GM12878 (cell line): ENCODE measurements at regions not wholly inside any gene's neighbourhood (a gene's known extent, or its start where the extent isn't known, plus 50 kb on each side); places are given as distances from the start of the nearest gene placed in this dataset.

Experiments
- ATAC-seq: fragments of 200-7000 bp; cut with Tn5 transposase; 3 replicates; pipeline ENCODE4 v1.9.1; 2020; ENCODE audit warnings: mild to moderate bottlenecking, moderate library complexity
- BruUV-seq: library from RNA; stranded (reverse); fragments of 400-500 nt; replicated peaks from 2 replicates; lab custom pipeline; 2021; lab: Mats Ljungman, UMichigan
- CTCF ChIA-PET: fragments of 300-600 bp; sonication (Branson Sonifier 250); formaldehyde crosslinking; extraction: SDS; loops from one replicate; lab custom pipeline; 2021; ENCODE audit warnings: inconsistent platforms; lab: Yijun Ruan, JAX
- POLR2A ChIA-PET: fragments of 350-600 bp; formaldehyde crosslinking; extraction: SDS; loops from one replicate; lab custom pipeline; 2021; ENCODE audit warnings: inconsistent platforms; lab: Charles Lee
- RAD21 ChIA-PET: fragments of 300-600 bp; sonication (Branson Sonifier 250); formaldehyde crosslinking; loops from one replicate; lab custom pipeline; 2023; ENCODE audit warnings: antibody characterized with exemption; ENCODE audit not compliant: unreplicated experiment; lab: Charles Lee
- SMC1A ChIA-PET: fragments of 300-600 bp; sonication (Branson Sonifier 250); formaldehyde crosslinking; loops from one replicate; lab custom pipeline; 2023; ENCODE audit not compliant: unreplicated experiment, uncharacterized antibody; lab: Charles Lee
- DNase-seq: peaks from one replicate; pipeline ENCODE4 v3.0.0-alpha.2; 2011; ENCODE audit warnings: low read depth, low spot score
- FAIRE-seq: peaks from 3 replicates; lab custom pipeline; 2011; peaks lifted over from hg19 to GRCh38; lab: Jason Lieb, UNC
- H2AFZ ChIP-seq: 2 replicates; pipeline ENCODE4 v1.6.0; 2011; ENCODE audit warnings: low read depth, low read length, control low read depth; ENCODE audit not compliant: control insufficient read depth
- H3K27ac ChIP-seq: 2 replicates; pipeline ENCODE4 v1.5.1; 2011; ENCODE audit warnings: control low read depth; ENCODE audit not compliant: control insufficient read depth, insufficient read depth
- H3K27me3 ChIP-seq, 2 experiments: replicated peaks in 1 of 2; 2 replicates each; pipeline versions ENCODE4 v1.6.0 to v1.6.1; 2011; ENCODE audit warnings: low read length in 1 of 2; ENCODE audit not compliant: control insufficient read depth in 2 of 2, insufficient read depth in 2 of 2
- H3K36me3 ChIP-seq, 2 experiments: 2 replicates each; pipeline ENCODE4 v1.5.1; 2011; ENCODE audit warnings: low read length in 1 of 2; ENCODE audit not compliant: control insufficient read depth in 2 of 2, insufficient read depth in 2 of 2
- H3K4me1 ChIP-seq: 2 replicates; pipeline ENCODE4 v1.6.1; 2011; ENCODE audit warnings: mild to moderate bottlenecking, low read length, moderate library complexity, mixed read lengths; ENCODE audit not compliant: control insufficient read depth, insufficient read depth
- H3K4me2 ChIP-seq: 2 replicates; pipeline ENCODE4 v1.6.0; 2011; ENCODE audit warnings: control low read depth; ENCODE audit not compliant: control insufficient read depth, insufficient read depth
- H3K4me3 ChIP-seq: fragments of 200-600 bp; sonication (generic); 2 replicates; pipeline ENCODE4 v1.5.1; 2016
- H3K79me2 ChIP-seq: 2 replicates; pipeline ENCODE4 v1.6.0; 2011; ENCODE audit warnings: low read length; ENCODE audit not compliant: control insufficient read depth, insufficient read depth
- H3K9ac ChIP-seq: 2 replicates; pipeline ENCODE4 v1.8.0; 2011; ENCODE audit warnings: low read length, control low read depth, mixed read lengths; ENCODE audit not compliant: control insufficient read depth, insufficient read depth
- H3K9me3 ChIP-seq: replicated peaks from 3 replicates; pipeline ENCODE4 v1.5.1; 2011; ENCODE audit warnings: mild to moderate bottlenecking, low read length; ENCODE audit not compliant: control insufficient read depth, insufficient read depth
- H4K20me1 ChIP-seq: 2 replicates; pipeline ENCODE4 v1.6.0; 2011; ENCODE audit not compliant: control insufficient read depth, insufficient read depth
- ATF3 ChIP-seq: IDR thresholded peaks from 2 replicates; pipeline ENCODE4 v1.6.1; 2011; ENCODE audit warnings: low read depth, mild to moderate bottlenecking, low read length, moderate library complexity, borderline replicate concordance; ENCODE audit errors: extremely low read depth
- BCL11A ChIP-seq: IDR thresholded peaks from 2 replicates; pipeline ENCODE4 v1.6.1; 2011; ENCODE audit warnings: low read depth, low read length
- CBX3 ChIP-seq: fragments of 200-600 bp; sonication (generic); IDR thresholded peaks from 2 replicates; pipeline ENCODE4 v1.6.1; 2016; ENCODE audit warnings: low read depth, borderline replicate concordance
- CHD2 ChIP-seq: IDR thresholded peaks from 2 replicates; pipeline ENCODE4 v1.6.1; 2011; ENCODE audit warnings: low read depth, low read length, improper control_type of control experiment, borderline replicate concordance
- DPF2 ChIP-seq: fragments of 450-650 bp; IDR thresholded peaks from 2 replicates; pipeline ENCODE4 v1.6.1; 2017; ENCODE audit warnings: mild to moderate bottlenecking
- EGR1 ChIP-seq, 2 experiments: IDR thresholded peaks; 1 replicate in 1 of 2; 2 replicates in 1 of 2; pipeline ENCODE4 v1.6.1; 2011 to 2012; ENCODE audit warnings: low read depth in 2 of 2, low read length in 2 of 2, borderline replicate concordance in 1 of 2, mild to moderate bottlenecking in 1 of 2, moderate library complexity in 1 of 2
- EP300 ChIP-seq, 2 experiments: fragments of 150-350 bp in 1 of 2; IDR thresholded peaks; 2 replicates each; pipeline ENCODE4 v1.6.1; 2011 to 2012; ENCODE audit warnings: low read depth in 2 of 2, low read length in 2 of 2, borderline replicate concordance in 1 of 2, improper control_type of control experiment in 1 of 2, inconsistent platforms in 1 of 2; ENCODE audit not compliant: control insufficient read depth in 1 of 2
- FOXK2 ChIP-seq: fragments of 450-650 bp; IDR thresholded peaks from 2 replicates; pipeline ENCODE4 v1.6.1; 2017; ENCODE audit warnings: mild to moderate bottlenecking, moderate library complexity
- GABPA ChIP-seq: IDR thresholded peaks from 2 replicates; pipeline ENCODE4 v1.6.1; 2014; ENCODE audit warnings: antibody characterized with exemption, low read depth, mild to moderate bottlenecking, inconsistent platforms
- HDAC6 ChIP-seq: fragments of 200-600 bp; sonication (generic); IDR thresholded peaks from one replicate; pipeline ENCODE4 v1.8.0; 2017; ENCODE audit warnings: antibody characterized with exemption; ENCODE audit not compliant: unreplicated experiment
- NFXL1 ChIP-seq: fragments of 450-650 bp; IDR thresholded peaks from 2 replicates; pipeline ENCODE4 v1.6.1; 2017; ENCODE audit warnings: antibody characterized with exemption, mild to moderate bottlenecking, borderline replicate concordance
- SIX5 ChIP-seq: IDR thresholded peaks from 2 replicates; pipeline ENCODE4 v1.6.1; 2011; ENCODE audit warnings: mild to moderate bottlenecking, low read depth, low read length, moderate library complexity; ENCODE audit not compliant: severe bottlenecking
- USF2 ChIP-seq: IDR thresholded peaks from 2 replicates; pipeline ENCODE4 v1.6.1; 2011; ENCODE audit warnings: low read depth, low read length, improper control_type of control experiment, borderline replicate concordance
- ZBTB40 ChIP-seq: fragments of 450-650 bp; IDR thresholded peaks from 2 replicates; pipeline ENCODE4 v1.6.1; 2016; ENCODE audit warnings: mild to moderate bottlenecking, moderate library complexity, borderline replicate concordance
- whole genome bisulfite sequencing: methylation state at CpG from one replicate; pipeline ENCODE4 v1.1.6; 2016; ENCODE audit warnings: low lambda C conversion rate; ENCODE audit not compliant: insufficient replicate concordance, insufficient coverage; ENCODE audit errors: missing lambda C conversion rate; 5-methylcytosine and 5-hydroxymethylcytosine counted together
- in situ Hi-C: fragments of 300-500 bp; cut with MboI; formaldehyde crosslinking; loops from 9 replicates; pipeline ENCODE4 v1.14.3; 2018; ENCODE audit warnings: mixed read lengths
- intact Hi-C: fragments of 100-400 bp; cut with micrococcal nuclease; formaldehyde crosslinking; loops from one replicate; pipeline ENCODE4 v1.14.2; 2022; ENCODE audit not compliant: unreplicated experiment

- ChIA-PET RAD21 (no interaction called here), CTCF (no interaction called here), SMC1A (no interaction called here), POLR2A (no interaction called here)
- DNase-seq (no peak), ATAC-seq (no peak), FAIRE-seq (no peak)
- no peaks in the 10 kb centered on the region for H3K36me3 ChIP-seq
- no peaks in the 10 kb centered on the region for H4K20me1 ChIP-seq
- WGBS = 40% methylated on average over 13 of the region's 13 CpGs
- H3K27me3 ChIP-seq = no peaks in the 10 kb centered on the region
- in situ Hi-C loops (no loop called here), intact Hi-C loops (no loop called here)
- H3K9me3 ChIP-seq = no peaks in the 10 kb centered on the region
- no TSS peak for BruUV-seq
- H3K4me3 ChIP-seq = no peak overlapping the region
- H3K27ac ChIP-seq = no peak overlapping the region
- H3K9ac ChIP-seq = no peak overlapping the region
- H3K79me2 ChIP-seq = no peaks in the 10 kb centered on the region
- H3K4me1 ChIP-seq = no peaks in the 10 kb centered on the region
- no peak overlapping the region for H2AFZ ChIP-seq
- H3K4me2 ChIP-seq = no peak overlapping the region
- TF ChIP-seq ATF3 (no peak), DPF2 (no peak), ZBTB40 (no peak), EP300 (IDR thresholded peaks at IDR 0.05; ENCODE audit: borderline replicate concordance in 1 of 2, control insufficient read depth in 1 of 2, low read depth in 2 of 2, low read length in 2 of 2) (no peak), HDAC6 (no peak), SIX5 (no peak), EGR1 (IDR thresholded peaks at IDR 0.05; ENCODE audit: borderline replicate concordance in 1 of 2, low read depth in 2 of 2, low read length in 2 of 2) (no peak), CBX3 (no peak), CHD2 (no peak), NFXL1 (no peak), GABPA (no peak), USF2 (no peak), BCL11A (no peak), FOXK2 (no peak)
These were observed 261.4 kb upstream of the SKOR2 start for GRCh38 chr18:47512726-47513435.
